SKM-1 treated with dmso at 0.1 percent for 144 hours (cell line): ENCODE measurements at regions not wholly inside any gene's neighbourhood (a gene's known extent, or its start where the extent isn't known, plus 50 kb on each side); places are given as distances from the start of the nearest gene placed in this dataset.

ENCODE experiments used
- DNase-seq: peaks from one replicate; lab custom pipeline; 2025; ENCODE audit not compliant: unreplicated experiment; lab: John Stamatoyannopoulos, UW

DNA sequence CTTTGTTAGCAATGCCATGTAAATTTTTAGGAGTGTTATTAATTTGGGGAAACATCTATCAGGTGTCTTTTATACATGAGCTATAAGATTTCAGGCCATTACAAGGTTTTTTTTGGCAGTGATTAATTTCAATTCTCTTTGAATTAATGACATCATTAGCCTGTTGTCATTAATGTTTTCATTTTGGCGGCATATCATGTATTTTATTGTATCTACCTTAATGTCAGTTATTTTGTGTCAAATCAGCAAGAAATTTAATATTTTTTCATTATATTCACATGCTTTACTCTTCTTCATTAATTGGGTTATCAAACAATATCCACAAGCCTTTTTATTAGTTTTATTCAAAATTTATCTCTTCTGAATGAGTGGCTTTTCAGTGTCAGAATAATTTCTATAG lies 153.0 kb upstream of the CAND1 start:
- no peak for DNase-seq

DNA sequence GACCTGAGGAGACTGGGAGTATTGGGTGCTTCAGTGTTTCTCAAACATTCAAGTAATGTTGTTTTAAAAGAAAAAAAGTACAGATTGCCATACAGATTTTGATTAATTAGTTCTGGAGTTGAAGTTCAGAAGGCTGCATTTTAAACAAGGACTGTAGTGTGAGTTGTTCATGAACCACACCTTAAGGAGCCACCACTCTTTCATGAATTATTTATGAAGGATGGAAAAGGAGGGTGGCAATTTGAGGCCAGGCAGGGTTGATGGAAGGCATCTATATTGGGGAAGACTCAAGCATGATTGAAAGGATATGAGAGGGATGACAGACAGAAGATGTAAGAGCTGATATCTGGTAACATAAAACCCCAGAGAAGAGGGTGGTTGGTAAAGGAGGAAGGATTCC lies 146.6 kb upstream of the CAND1 start:
- DNase-seq: no peak

DNA sequence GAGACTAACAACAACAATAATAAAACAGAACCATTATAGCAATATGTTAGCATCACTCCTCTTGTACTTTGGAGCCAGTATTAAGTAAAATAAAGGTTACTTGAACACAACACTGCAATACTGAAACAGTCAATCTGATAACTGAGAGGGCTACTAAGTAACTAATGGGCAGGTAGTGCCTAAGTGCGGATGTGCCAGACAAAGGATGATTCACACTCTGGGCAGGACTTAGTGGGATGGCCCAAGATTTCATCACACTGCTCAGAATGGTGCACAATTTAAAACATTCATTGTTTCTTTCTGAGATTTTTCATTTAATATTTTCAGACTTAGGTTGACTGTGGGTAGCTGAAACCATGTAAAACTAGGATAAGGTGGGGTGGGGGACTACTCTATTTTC lies 131.9 kb upstream of the CAND1 start:
- DNase-seq: no peak

DNA sequence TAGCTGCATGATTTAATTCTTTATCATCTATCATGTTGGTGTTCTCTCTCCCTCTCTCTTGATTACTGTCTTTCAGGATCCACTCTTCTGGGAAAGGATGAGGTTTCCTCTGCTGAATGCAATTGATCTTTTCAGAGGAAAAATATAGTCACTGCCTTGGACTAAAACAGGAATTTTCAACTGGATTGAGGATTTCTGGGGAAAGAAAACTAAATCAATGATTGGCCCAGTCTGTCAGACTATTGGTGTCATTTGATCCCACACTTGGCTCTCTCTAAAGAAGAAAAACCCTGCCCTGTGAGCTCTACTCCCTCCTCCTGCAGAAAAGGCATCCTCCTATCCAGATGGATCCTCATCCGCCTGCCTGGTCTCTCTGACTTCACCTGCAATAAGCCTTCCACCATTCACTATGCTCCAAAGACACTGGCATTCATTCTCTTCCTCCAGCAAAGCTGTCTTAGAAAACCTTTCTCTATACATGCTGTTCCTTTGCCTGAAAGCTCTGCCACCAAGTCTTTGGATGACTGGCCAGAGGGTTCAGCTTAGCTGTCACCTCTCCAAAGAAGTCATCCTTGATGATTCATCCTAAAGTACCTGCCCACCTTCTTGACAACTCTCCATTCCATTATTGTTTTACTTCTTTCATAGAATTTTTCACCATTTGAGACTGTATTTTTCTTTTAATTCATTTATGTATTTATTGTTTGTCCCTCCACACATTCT lies 127.7 kb upstream of the CAND1 start:
- no peak for DNase-seq

DNA sequence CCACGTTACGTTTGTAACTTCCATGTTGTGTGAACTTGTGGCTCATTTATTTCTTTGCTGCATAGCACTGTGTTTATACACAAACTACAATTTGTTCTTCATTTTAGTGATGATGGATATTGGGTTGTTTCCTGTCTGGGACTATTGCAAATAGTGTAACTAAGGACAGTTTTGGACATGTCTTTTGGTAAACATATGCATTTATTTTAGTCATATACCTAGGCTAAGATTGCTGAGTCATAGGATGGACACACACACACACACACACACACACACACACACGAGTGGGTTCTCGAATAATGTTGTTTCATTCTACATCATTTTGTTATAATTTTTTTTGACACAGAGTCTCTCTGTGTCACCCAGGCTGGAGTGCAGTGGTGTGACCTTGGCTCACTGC lies 123.5 kb upstream of the CAND1 start:
- no peak for DNase-seq

DNA sequence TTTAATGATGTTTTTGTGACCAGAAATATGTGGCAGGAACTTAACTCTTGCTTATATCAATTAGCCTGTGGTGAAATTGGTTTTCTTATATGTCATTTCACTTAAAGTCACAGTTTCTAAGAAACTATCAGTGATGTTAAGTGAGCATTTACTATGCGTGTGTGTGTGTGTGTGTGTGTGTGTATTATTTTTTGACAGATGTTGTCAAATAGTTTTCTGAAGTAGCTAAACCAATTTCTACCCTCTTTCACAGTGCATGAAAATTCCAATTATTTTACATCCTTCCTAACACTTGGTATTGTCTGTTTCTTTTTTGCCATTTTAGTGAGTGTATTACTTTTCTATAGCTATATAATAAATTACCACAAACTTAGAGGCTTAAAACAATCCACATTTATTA lies 122.1 kb upstream of the CAND1 start:
- DNase-seq: no peak

DNA sequence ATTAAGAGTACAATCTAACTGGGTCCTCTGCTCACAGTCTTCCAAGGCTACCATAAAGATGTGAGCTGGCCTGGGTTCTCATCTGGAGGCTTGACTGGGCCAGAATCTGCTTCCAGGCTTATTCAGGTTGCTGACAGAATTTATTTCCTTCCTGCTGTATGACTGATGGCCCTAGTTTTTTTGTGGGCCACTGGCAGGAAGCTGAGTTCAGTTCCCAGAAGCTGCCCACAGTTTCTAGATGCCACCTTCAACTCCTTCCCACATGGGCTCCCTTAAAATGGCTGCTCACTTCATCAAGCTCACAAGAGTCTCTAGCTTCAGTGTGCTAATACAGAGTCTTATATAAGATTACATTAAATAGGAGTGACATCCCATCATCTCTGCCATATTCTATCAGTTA lies 121.7 kb upstream of the CAND1 start:
- DNase-seq: no peak

DNA sequence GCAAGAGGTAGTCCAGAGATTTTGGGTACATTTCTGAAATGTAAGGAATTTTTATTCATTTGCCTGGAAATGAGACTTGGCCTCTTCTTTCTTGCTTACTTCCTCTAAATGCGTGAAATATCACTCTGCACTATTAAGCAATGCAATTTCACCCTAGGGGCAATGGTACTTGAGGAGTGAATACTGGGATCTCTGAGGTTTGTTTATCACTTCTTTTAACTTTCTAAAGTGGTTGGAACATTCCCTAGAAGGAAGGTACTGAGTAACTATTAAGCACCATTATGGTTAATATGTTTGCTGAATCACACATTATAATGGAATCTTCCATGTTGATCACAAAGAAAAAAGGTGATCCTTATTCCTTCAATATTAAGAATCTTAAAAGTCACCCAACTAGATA lies 120.9 kb upstream of the CAND1 start:
- DNase-seq: no peak

DNA sequence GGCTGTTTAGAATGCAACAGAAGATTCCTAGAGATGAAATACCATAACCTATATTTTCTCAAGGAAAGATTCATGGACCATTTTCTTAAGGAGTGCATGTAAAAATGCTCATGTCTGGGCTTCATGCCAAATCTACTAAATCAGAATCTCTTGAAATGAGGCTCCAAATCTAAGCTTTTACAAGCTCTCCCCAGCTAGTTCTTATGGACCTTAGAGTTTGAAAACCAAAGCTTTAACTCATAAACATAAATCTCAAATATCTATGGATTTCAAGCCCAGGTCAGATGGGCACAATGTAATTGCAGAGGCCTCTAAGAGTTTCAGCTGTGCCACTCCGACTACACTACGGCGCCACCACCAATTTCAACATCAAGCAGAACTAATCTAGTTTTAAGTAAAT lies 117.3 kb upstream of the CAND1 start:
- DNase-seq: no peak

DNA sequence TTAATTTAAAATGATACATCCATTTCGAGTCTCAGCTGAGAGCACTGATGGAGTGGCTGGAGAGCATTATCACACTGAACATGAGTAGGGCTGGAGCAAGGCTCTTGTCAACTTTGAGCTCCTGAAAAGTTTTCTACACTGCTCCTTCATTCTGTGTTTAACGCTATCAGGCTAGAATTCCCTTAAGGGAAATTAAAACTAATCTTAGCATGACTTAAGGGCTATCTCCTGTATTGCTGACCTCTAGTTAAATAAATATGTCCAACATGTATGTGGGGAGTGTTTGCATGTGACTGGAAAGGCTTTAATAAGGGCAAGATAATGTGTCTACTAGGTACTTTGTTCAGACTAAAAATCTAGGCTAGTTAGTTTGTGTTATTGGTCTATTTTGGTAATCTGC lies 116.7 kb upstream of the CAND1 start:
- DNase-seq: no peak

DNA sequence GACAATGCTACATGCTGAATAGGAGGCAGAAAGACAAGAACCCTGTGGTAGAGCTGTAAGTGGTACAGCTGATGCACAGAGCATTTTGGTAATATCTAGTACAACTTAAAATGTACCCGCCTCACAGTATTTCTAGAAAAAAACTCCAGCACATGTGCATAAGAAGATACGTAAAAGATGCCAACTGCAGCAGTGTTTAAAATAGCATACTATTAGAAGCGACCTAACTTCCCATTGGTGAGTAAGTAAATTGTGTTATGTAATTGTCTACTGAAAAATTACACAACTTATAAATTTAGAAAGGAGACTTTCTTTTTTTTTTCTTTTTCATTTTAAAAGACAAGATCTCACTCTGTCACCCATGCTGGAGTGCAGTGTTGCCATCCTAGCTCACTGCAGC lies 114.3 kb upstream of the CAND1 start:
- DNase-seq: no peak

DNA sequence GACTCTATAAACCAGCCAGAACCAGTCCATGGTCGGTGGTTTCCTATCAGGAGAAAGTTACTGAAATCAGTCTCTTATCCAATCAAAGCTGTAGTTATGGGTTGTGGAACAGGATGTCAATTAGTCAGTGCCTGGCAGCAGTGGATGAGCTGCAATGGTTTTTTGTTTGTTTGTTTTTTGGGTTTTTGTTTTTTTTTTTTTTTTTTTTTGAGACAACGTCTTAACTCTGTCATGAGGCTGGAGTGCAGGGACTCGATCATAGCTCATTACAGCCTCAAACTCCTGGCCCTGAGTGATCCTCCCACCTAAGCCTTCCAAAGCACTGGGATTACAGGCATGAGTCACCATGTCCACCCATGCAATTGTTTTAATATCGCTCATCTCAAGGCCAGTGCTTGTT lies 113.3 kb upstream of the CAND1 start:
- DNase-seq: no peak

DNA sequence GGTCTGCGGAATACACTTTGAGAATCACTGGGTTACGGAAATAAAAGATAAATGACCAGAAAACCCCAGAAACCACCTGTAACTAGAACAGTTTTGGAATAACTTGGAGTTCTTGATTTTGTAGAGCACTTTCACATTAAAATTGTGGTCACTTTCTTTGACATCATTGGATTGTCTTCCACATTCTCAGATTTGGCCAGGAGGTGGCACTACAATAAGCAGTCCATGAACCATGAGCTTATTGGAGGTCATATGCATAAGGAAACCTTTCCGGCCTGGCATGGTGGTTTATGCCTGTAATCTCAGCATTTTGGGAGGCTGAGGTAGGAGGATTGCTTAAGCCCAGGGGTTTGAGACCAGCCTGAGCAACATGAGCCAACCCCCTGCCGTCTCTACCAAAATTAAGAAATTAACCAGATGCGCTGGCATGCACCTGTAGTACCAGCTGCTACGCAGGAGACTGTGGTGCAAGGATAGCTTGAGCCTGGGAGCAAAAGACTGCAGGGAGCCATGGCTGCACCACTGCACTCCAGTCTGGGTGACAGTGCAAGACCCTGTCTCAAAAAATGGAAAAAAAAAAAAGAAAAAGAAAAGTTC lies 107.7 kb upstream of the CAND1 start:
- no peak for DNase-seq

DNA sequence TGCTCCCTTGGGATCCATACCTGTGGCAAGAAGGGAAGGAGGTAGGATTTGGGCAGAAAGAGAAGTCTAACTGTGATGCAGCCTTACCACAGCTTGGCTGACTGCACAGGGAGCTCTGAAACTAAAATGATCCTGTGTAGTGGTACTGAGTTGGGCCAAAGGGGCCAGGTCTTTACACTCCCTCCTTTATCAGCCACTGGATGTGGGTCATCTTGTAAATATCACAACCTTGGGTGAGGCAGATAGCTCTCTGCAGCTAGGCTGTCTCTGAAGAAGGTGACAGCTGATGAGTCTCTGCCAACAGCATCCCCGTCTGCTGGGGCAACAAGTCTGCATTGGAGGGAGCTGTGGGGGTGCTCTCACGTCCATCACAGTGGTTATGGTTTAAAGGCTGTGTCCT lies 95.9 kb upstream of the CAND1 start:
- no peak for DNase-seq

DNA sequence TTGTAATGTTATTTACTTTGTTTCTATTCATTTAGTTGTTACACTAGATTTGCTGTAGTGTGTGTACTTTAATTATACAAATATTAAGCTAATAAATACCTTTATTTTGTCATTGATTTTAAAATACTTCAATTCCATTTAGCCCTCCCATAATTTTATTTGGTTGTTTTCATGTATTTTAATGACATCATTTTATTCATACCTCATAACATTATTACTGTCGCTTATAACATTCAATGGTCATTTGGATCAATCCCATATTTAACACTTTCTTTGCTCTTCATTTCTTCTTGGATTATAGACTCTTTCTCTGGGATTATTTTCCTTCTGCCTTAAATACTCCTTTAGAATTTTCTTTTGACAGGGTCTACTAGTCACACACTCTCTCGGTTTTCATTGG lies 86.6 kb upstream of the CAND1 start:
- no peak for DNase-seq

DNA sequence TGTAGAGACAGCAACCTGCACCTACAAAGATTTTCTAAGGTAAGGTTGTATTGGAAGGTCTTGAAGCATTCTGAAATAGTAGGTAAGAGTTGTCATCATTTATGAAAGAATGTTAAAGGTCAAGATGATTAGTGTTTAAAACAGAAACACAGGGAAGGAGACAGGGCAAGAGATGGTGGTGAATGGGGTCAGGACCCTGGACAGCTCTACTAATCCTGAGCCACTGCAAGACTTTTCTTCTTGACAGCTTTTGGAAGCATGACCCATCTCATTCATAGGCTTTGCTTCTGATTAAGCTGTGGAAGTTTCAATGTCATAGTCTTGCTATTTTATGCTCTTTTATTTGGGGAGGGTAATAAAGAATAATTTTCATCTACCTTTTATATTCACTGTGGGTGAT lies 75.5 kb upstream of the CAND1 start:
- no peak for DNase-seq

DNA sequence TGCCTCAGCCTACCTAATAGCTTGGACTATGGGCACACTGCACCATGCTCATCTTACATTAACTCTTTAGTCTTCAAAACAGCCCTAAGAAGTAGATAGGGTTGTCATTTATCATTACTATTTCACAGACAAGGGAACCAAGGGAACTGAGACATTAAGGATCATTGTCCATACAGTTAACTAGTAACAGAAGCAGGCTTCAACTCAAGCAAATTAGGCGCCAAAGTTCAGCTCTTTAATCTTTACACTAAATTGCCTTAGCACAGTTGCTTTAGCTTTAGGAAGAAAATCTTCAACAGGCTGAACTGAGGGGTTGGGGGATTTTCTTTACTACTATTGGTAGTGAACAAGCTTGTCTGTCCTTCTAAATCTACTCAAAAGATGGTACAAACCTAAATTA lies 68.8 kb upstream of the CAND1 start:
- no peak for DNase-seq

DNA sequence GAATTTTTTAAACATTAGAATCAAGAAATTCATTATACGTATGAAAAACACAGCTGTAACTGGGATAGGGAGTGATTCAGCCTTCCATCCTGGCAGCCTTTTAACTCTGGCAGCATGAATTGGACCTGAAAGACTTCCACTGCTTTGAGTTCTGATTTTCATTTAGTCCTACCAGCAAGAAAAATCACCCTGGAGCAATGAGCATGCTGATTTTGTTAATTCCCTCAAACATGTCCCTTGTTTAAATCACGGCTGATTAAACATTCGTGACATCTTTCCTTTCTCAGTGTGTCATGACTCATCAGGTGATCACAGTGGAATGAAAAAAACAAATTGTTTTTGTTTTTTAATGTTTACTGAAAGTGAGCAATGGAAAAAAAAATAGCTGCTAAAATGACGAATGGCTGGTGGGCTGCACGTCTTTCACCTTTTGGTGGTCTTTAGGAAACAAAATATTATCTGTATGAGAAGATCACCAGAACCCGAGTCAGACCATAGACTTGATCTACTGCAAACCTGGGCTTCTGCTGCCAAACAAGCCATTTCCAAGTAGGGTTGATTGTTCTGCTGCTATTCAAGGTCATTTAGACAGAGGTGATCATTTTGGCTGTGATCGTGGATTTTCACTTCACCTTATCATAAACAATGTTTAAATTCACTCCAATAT lies 67.0 kb upstream of the CAND1 start:
- DNase-seq: no peak

DNA sequence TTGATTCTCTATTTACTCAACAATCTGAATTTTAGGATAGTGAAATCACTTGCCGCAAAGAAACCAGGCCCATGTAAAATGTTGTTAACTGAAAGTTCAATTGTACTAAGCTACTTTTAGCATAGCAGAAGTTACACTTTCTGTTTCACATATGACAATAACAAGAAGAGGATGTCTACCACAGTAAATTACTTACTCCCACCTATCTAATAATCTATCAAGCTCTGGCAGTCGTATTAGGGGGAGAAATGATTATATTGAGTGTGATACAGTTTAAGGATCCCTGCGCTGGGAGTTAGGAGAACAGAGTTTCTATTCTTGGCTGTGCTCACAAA lies 66.5 kb upstream of the CAND1 start:
- DNase-seq: no peak

DNA sequence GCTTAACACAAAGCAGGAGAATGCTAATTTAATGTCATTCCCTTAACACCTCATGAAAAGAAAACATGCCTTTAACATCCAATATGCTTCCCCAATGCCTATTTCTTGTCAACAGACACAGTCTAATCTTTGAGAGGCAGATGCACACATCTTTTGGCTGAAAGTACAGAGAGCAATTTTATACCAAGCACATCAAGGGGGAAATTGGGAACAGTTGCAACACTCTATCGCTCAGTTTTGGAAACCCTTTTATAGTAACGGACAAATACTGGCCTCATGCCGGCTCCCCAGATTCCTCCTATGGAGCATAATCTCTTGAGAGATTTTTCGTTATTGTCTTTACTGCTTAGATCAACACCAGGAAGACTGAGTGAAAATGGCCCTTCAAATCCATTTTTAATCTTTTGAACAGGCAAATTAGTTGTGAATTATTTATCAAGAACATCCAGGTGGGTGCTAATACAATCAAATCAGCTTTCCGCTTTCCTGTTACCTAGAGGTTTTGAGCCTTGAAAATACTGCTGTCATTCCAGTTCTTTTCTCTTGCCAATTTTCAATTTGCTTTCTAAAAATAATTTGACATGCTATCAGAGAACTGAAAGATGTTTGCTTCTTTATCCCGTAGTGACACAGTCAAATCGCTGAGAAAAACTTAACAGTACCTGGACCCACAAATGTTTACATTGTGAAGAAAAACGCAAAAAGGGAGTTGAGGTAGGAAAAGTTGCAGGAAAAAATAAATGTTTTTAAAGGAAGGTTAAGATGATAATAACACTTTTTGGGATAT lies 60.7 kb upstream of the CAND1 start:
- DNase-seq: no peak

DNA sequence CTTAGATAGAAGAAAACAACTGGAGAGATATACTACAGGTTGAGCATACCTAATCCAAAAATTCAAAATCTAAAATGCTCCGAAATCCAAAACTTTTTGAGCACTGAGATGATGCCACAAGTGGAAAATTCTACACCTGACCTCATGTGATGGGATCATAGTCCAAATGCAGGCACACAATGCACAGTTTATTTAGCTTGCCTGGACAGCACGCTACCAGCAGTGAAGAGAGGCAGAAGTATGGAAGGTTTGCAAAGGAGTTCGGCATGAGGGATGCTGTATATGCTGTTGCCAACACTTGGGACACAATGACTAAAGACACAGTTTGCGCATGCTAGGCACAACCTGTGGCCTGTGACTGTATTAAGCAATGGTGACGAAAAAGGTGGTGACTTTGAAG lies 58.1 kb upstream of the CAND1 start:
- no peak for DNase-seq

DNA sequence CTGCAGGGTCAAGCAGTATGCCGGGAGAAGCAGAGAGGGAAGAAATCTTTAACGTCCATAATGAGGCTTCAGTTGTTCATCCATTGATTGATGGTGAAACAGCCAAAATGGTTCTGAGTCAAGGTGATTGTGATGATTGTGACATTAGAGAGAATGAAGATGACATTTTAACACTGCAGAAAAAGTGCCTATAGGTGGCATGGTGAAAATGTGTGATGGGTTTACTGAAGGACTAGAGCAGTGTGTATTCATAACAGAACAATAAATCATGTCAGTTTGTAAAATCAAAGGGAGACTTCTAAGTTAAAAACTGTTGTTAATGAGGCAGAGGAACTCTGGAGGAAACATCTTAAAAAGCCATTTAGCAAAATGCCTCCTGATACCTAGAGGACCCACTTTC lies 57.7 kb upstream of the CAND1 start:
- DNase-seq: no peak
